Ovary (tissue), 3 donors: ENCODE measurements at regions not wholly inside any gene's neighbourhood (a gene's known extent, or its start where the extent isn't known, plus 50 kb on each side); places are given as distances from the start of the nearest gene placed in this dataset.

Experiments
- CTCF ChIP-seq, 3 donors: fragments of 450-650 bp in 2 of 3; fragments of 200-600 bp in 1 of 3; IDR thresholded peaks; one replicate each; pipeline versions ENCODE4 v1.5.1 to v1.8.0; 2016 to 2022; ENCODE audit warnings: antibody characterized with exemption in 3 of 3, mild to moderate bottlenecking in 1 of 3
- EP300 ChIP-seq: sonication (generic); formaldehyde crosslinking; IDR thresholded peaks from one replicate; pipeline ENCODE4 v1.6.1; 2017; ENCODE audit warnings: antibody characterized with exemption
- POLR2A ChIP-seq: fragments of 450-650 bp; IDR thresholded peaks from one replicate; pipeline ENCODE4 v1.6.1; 2017; ENCODE audit warnings: antibody characterized with exemption, mild to moderate bottlenecking, moderate library complexity
- donor health status: DM: no; HTN: no; CAD: no.

DNA sequence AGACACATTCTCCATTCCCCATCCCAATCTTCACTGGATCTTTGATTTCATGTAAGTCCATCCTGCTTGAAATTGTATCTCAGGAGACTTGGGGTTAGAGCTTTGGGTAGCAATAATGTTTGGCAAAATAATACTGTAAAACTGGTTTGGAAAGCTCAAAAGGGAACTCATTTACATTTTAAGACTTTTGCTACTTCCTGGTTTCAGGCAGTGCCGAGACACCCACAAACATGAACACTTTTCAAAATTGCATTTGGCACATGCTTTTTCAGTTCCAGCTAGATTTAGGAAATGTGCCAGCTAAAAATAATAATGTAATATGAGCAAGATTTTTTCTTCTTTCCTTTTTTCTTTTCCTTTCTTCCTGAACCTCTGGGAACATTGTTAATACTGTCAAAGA, 145.7 kb upstream of the CBLB start:
- TF ChIP-seq EP300 (no peak), CTCF (IDR thresholded peaks at IDR 0.05) (no peak), POLR2A (no peak)
